Body of pancreas (tissue), 4 donors: ENCODE measurements at regions not wholly inside any gene's neighbourhood (a gene's known extent, or its start where the extent isn't known, plus 50 kb on each side); places are given as distances from the start of the nearest gene placed in this dataset.
"Not testable (repeated sequence)": the region's sequence is repeated elsewhere in the genome, so short reads cannot be mapped to it uniquely, and the experiment has no call there.

Experiments
- ATAC-seq: fragments of 150-250 bp; one replicate; pipeline ENCODE4 v1.9.1; 2016
- DNase-seq, 4 donors: peaks; one replicate each; pipeline ENCODE4 v3.0.0-alpha.2; 2019
- H3K27ac ChIP-seq, 4 donors: fragments of 200-600 bp; sonication (generic); 1 replicate in 3 of 4; 2 replicates in 1 of 4; pipeline versions ENCODE4 v1.5.1 to v1.6.1; 2016 to 2019; ENCODE audit warnings: mild to moderate bottlenecking in 1 of 4, mixed read lengths in 1 of 4, moderate library complexity in 1 of 4
- H3K27me3 ChIP-seq, 2 donors: fragments of 200-600 bp; sonication (generic); one replicate each; pipeline ENCODE4 v1.6.0; 2016; ENCODE audit warnings: mild to moderate bottlenecking in 1 of 2
- H3K36me3 ChIP-seq, 2 donors: fragments of 200-600 bp; sonication (generic); replicated peaks in 1 of 2; 2 replicates each; pipeline ENCODE4 v1.5.1; 2016; ENCODE audit warnings: low read depth in 2 of 2; ENCODE audit not compliant: insufficient read depth in 1 of 2
- H3K4me1 ChIP-seq: fragments of 200-600 bp; sonication (generic); one replicate; pipeline ENCODE4 v1.6.0; 2016
- H3K4me3 ChIP-seq, 2 donors: fragments of 200-600 bp; sonication (generic); 1 replicate in 1 of 2; 2 replicates in 1 of 2; pipeline ENCODE4 v1.5.1; 2016 to 2019
- H3K9me3 ChIP-seq, 3 donors: fragments of 200-600 bp; sonication (generic); 1 replicate in 2 of 3; 2 replicates in 1 of 3; pipeline ENCODE4 v1.5.1; 2016
- CTCF ChIP-seq, 7 experiments: fragments of 450-650 bp in 4 of 7; fragments of 200-600 bp in 3 of 7; sonication (generic) in 3 of 7; IDR thresholded peaks; one replicate each; pipeline ENCODE4 v1.5.1; 2016 to 2019; ENCODE audit warnings: antibody characterized with exemption in 7 of 7
- POLR2A ChIP-seq, 3 donors: fragments of 450-650 bp; IDR thresholded peaks; one replicate each; pipeline ENCODE4 v1.6.1; 2016; ENCODE audit warnings: antibody characterized with exemption in 3 of 3, mild to moderate bottlenecking in 2 of 3
- WGBS, 2 donors: methylation state at CpG; one replicate each; pipeline ENCODE4 v1.1.5; 2017; 5-methylcytosine and 5-hydroxymethylcytosine counted together
- intact Hi-C: fragments of 100-400 bp; cut with DNase I; formaldehyde crosslinking; loops from one replicate; pipeline ENCODE4 v1.15.1; 2023

- Histone ChIP-seq H3K27ac (no peak overlapping the region), H3K4me3 (no peak overlapping the region), H3K36me3 (no peaks in the 10 kb centered on the region), H3K4me1 (no peaks in the 10 kb centered on the region), H3K9me3 (no peaks in the 10 kb centered on the region), H3K27me3 (no peaks in the 10 kb centered on the region)
- no peak for TF ChIP-seq CTCF (IDR thresholded peaks at IDR 0.05)
- TF ChIP-seq POLR2A (IDR thresholded peaks at IDR 0.05) = no peak
- DNase-seq = no peak
- 80 to 82% methylated on average over 8 of the region's 8 CpGs for WGBS, 2 donors
- ATAC-seq = no peak
- intact Hi-C loops = no loop called here
Observed at GRCh38 chr14:85186082-85186481, 343.9 kb upstream of the FLRT2 start.

DNA sequence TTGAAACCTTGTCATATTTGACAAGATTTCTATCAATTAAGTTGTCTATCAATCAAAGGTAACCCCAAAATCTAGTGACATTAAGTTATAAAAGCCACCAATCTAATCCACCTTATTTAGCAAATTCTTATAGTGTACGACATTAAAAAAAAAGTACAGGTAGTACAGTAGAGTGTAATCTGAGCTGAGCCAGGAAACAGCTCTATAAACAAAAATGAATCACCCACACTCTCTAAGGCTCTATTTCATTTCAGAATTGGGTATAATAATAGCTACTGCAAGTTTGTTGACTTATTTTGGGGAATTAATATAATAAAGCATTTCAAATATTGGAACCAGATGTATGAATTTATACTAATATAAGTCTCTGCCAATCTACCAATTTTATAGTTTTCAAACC is 342.4 kb upstream of the FLRT2 start:
- Histone ChIP-seq H3K27me3 (no peaks in the 10 kb centered on the region), H3K4me1 (no peaks in the 10 kb centered on the region), H3K9me3 (no peaks in the 10 kb centered on the region), H3K4me3 (no peak overlapping the region), H3K27ac (no peak overlapping the region), H3K36me3 (no peaks in the 10 kb centered on the region)
- WGBS, 2 donors = 71 to 86% methylated on average over 1 of the region's 1 CpG
- DNase-seq = no peak
- intact Hi-C loops = no loop called here
- no peak for ATAC-seq
- TF ChIP-seq CTCF (IDR thresholded peaks at IDR 0.05) (no peak), POLR2A (IDR thresholded peaks at IDR 0.05) (no peak)

DNA sequence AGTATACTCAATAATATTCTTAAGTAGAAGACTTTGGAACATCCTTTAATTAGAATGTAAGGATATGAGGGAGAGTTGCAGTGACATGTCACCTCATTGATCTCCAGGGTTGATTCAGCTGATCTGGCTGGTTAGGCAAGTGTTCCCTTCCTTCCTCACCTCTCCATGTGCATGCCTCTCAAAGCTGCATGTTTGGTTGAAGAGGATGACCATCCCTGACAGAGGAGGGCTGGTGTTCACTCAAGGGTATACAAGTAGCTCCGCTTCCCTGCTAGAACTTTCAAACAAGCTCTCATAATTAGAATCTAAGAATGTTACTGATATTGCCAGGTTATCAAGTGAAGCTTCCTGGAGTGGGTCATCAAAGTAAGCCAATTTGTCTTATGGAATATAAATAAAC is 341.1 kb upstream of the FLRT2 start:
- Histone ChIP-seq H3K9me3 (no peaks in the 10 kb centered on the region), H3K36me3 (no peaks in the 10 kb centered on the region), H3K27me3 (no peaks in the 10 kb centered on the region), H3K4me1 (no peaks in the 10 kb centered on the region), H3K27ac (no peak overlapping the region), H3K4me3 (no peak overlapping the region)
- TF ChIP-seq CTCF (IDR thresholded peaks at IDR 0.05) = no peak
- TF ChIP-seq POLR2A (IDR thresholded peaks at IDR 0.05) = no peak
- intact Hi-C loops = no loop called here
- DNase-seq = no peak
- ATAC-seq = no peak
- WGBS, 2 donors = 83 to 85% methylated on average over 1 of the region's 1 CpG

GRCh38 chr14:85189253-85189652 is 340.7 kb upstream of the FLRT2 start:
- H3K27me3 ChIP-seq, intact Hi-C loops, H3K4me1 ChIP-seq, H3K27ac ChIP-seq, DNase-seq, H3K9me3 ChIP-seq, H3K4me3 ChIP-seq, H3K36me3 ChIP-seq, ATAC-seq: not testable (repeated sequence)
- 74 to 77% methylated on average over 6 of the region's 6 CpGs for WGBS, 2 donors

DNA sequence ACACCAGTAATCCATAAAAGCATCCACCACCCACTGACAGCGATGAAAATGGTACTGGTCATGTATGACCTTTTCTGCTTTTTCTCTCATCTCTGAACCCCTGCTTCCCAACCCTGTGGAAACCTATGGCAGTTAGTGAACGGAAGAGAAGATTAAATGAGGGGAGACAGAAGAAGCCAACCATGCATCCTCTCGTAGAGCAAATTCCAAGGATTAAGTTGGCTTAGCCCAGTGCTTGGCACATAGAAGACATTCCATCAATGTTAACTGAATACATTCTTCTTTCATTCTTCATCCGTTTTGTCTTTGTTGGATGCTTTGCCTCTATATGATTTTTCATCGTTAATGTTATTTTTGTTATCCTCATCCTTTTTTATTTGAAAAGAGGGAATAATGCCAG is 339.7 kb upstream of the FLRT2 start:
- H3K4me3 ChIP-seq = no peak overlapping the region
- H3K9me3 ChIP-seq = no peaks in the 10 kb centered on the region
- WGBS, 2 donors = 91 to 96% methylated on average over 5 of the region's 5 CpGs
- no peak overlapping the region for H3K27ac ChIP-seq
- TF ChIP-seq POLR2A (IDR thresholded peaks at IDR 0.05) = no peak
- no peaks in the 10 kb centered on the region for H3K36me3 ChIP-seq
- intact Hi-C loops = no loop called here
- no peak for ATAC-seq
- no peak for DNase-seq
- no peaks in the 10 kb centered on the region for H3K27me3 ChIP-seq
- H3K4me1 ChIP-seq = no peaks in the 10 kb centered on the region

DNA sequence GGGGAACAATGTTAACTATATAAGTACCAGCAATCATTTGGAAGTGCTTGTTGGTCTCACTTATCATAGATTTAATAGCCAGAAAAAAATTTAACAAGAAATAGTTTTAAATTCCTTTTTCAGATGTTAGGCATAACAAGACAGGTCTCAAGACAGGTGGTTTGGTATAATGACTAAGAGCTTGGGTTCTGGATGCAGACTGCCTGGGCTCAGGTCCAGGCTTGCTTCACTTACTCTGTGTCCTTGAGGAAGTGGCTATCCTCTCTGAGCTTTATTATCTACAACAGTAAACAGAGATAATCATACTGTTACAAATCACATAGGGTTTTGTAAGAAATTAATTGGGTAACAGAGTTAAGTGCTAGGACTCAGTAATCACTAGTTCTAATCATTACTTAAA is 338.0 kb upstream of the FLRT2 start:
- intact Hi-C loops = no loop called here
- Histone ChIP-seq H3K36me3 (no peaks in the 10 kb centered on the region), H3K27ac (no peak overlapping the region), H3K4me1 (no peaks in the 10 kb centered on the region), H3K4me3 (no peak overlapping the region), H3K27me3 (no peaks in the 10 kb centered on the region), H3K9me3 (no peaks in the 10 kb centered on the region)
- TF ChIP-seq CTCF (IDR thresholded peaks at IDR 0.05) (no peak), POLR2A (IDR thresholded peaks at IDR 0.05) (no peak)
- no peak for ATAC-seq
- no peak for DNase-seq
